Fibroblast of lung (primary cell): ENCODE measurements at regions not wholly inside any gene's neighbourhood (a gene's known extent, or its start where the extent isn't known, plus 50 kb on each side); places are given as distances from the start of the nearest gene placed in this dataset.

ENCODE experiments used
- DNase-seq, 2 donors: peaks; one replicate each; pipeline versions ENCODE4 v3.0.0 to v3.0.0-alpha.2; 2010; ENCODE audit warnings: low read depth in 2 of 2
- H2AFZ ChIP-seq: 2 replicates; pipeline ENCODE4 v1.5.1; 2012; ENCODE audit warnings: low read length, control low read depth, inconsistent platforms
- H3K27ac ChIP-seq: 2 replicates; pipeline ENCODE4 v1.5.1; 2011; ENCODE audit warnings: low read length, control low read depth; ENCODE audit not compliant: insufficient read depth
- H3K27me3 ChIP-seq: 2 replicates; pipeline ENCODE4 v1.5.1; 2011; ENCODE audit warnings: mild to moderate bottlenecking, low read length; ENCODE audit not compliant: control insufficient read depth, insufficient read depth
- H3K36me3 ChIP-seq: 2 replicates; pipeline ENCODE4 v1.5.1; 2011; ENCODE audit warnings: low read length; ENCODE audit not compliant: control insufficient read depth, insufficient read depth
- H3K4me1 ChIP-seq: 2 replicates; pipeline ENCODE4 v1.5.1; 2011; ENCODE audit warnings: low read length; ENCODE audit not compliant: control insufficient read depth, insufficient read depth; ENCODE audit errors: extremely low read depth
- H3K4me2 ChIP-seq: 2 replicates; pipeline ENCODE4 v1.5.1; 2011; ENCODE audit warnings: low read length, control low read depth; ENCODE audit not compliant: insufficient read depth; ENCODE audit errors: extremely low read depth
- H3K4me3 ChIP-seq, 4 experiments: fragments of 200-600 bp in 1 of 4; sonication (generic) in 1 of 4; replicated peaks in 1 of 4; 2 replicates each; pipeline ENCODE4 v1.5.1; 2011 to 2016; ENCODE audit warnings: low read length in 4 of 4, low read depth in 3 of 4, mild to moderate bottlenecking in 3 of 4, control low read depth in 2 of 4, inconsistent platforms in 1 of 4, mixed read lengths in 1 of 4; ENCODE audit not compliant: insufficient read depth in 1 of 4; ENCODE audit errors: control extremely low read depth in 1 of 4
- H3K79me2 ChIP-seq: 2 replicates; pipeline ENCODE4 v1.5.1; 2012; ENCODE audit warnings: mild to moderate bottlenecking, low read length, inconsistent platforms; ENCODE audit not compliant: control insufficient read depth, insufficient read depth
- H3K9ac ChIP-seq: 2 replicates; pipeline ENCODE4 v1.5.1; 2011; ENCODE audit warnings: mild to moderate bottlenecking, low read length, control low read depth; ENCODE audit not compliant: insufficient read depth
- H3K9me3 ChIP-seq: 2 replicates; pipeline ENCODE4 v1.5.1; 2012; ENCODE audit warnings: low read depth, low read length; ENCODE audit not compliant: control insufficient read depth, insufficient read depth
- H4K20me1 ChIP-seq: 2 replicates; pipeline ENCODE4 v1.5.1; 2011; ENCODE audit warnings: low read length; ENCODE audit not compliant: control insufficient read depth, insufficient read depth; ENCODE audit errors: extremely low read depth
- CTCF ChIP-seq, 2 donors: IDR thresholded peaks in 1 of 2; conservative IDR thresholded peaks in 1 of 2; 1 replicate in 1 of 2; 2 replicates in 1 of 2; pipeline ENCODE4 v1.5.1; 2011 to 2012; ENCODE audit warnings: low read length in 2 of 2, control low read depth in 1 of 2, inconsistent platforms in 1 of 2, low read depth in 1 of 2, mild to moderate bottlenecking in 1 of 2
- EZH2 ChIP-seq: IDR thresholded peaks from 2 replicates; pipeline ENCODE4 v1.5.1; 2012; ENCODE audit warnings: low read length, control low read depth, mild to moderate bottlenecking; ENCODE audit errors: missing control alignments

GRCh38 chrX:92232182-92232581, 453.0 kb downstream of the PCDH11X start:
- H3K27ac ChIP-seq, result no peak overlapping the region
- H3K4me1 ChIP-seq, result no peaks in the 10 kb centered on the region
- no peaks in the 10 kb centered on the region for H3K9me3 ChIP-seq
- peak; percentile 2 to 24 for DNase-seq
- no peaks in the 10 kb centered on the region for H3K79me2 ChIP-seq
- TF ChIP-seq EZH2, result no peak
- peak; percentile 19 to 47 for TF ChIP-seq CTCF (conservative IDR thresholded peaks at IDR 0.05 in 1 of 2, IDR thresholded peaks at IDR 0.05 in 1 of 2; ENCODE audit: low read depth in 1 of 2, low read length in 2 of 2)
- H2AFZ ChIP-seq, result no peak overlapping the region
- H3K27me3 ChIP-seq, result no peaks in the 10 kb centered on the region
- no peak overlapping the region for H3K4me2 ChIP-seq
- no peaks in the 10 kb centered on the region for H4K20me1 ChIP-seq
- H3K36me3 ChIP-seq, result no peaks in the 10 kb centered on the region
- H3K9ac ChIP-seq, result no peak overlapping the region
- H3K4me3 ChIP-seq, result no peak overlapping the region

GRCh38 chrX:92241249-92241648, 462.1 kb downstream of the PCDH11X start:
- Histone ChIP-seq H3K9ac (no peak overlapping the region), H3K9me3 (no peaks in the 10 kb centered on the region), H3K36me3 (no peaks in the 10 kb centered on the region), H3K4me1 (no peaks in the 10 kb centered on the region), H4K20me1 (no peaks in the 10 kb centered on the region), H3K79me2 (no peaks in the 10 kb centered on the region), H2AFZ (no peak overlapping the region), H3K4me3 (no peak overlapping the region), H3K4me2 (no peak overlapping the region), H3K27me3 (no peaks in the 10 kb centered on the region), H3K27ac (no peak overlapping the region)
- peak in 1 of 2 donors; percentile 0 for DNase-seq
- no peak for TF ChIP-seq EZH2
- TF ChIP-seq CTCF (conservative IDR thresholded peaks at IDR 0.05 in 1 of 2, IDR thresholded peaks at IDR 0.05 in 1 of 2; ENCODE audit: low read depth in 1 of 2, low read length in 2 of 2), result no peak

GRCh38 chrX:92247076-92247475, 467.9 kb downstream of the PCDH11X start:
- H3K9ac ChIP-seq, result no peak overlapping the region
- no peak overlapping the region for H3K4me3 ChIP-seq
- no peaks in the 10 kb centered on the region for H3K79me2 ChIP-seq
- no peak for TF ChIP-seq EZH2
- no peak for TF ChIP-seq CTCF (conservative IDR thresholded peaks at IDR 0.05 in 1 of 2, IDR thresholded peaks at IDR 0.05 in 1 of 2; ENCODE audit: low read depth in 1 of 2, low read length in 2 of 2)
- H3K9me3 ChIP-seq, result no peaks in the 10 kb centered on the region
- DNase-seq, result peak; percentile 54 to 68
- H3K4me1 ChIP-seq, result no peaks in the 10 kb centered on the region
- H3K27me3 ChIP-seq, result no peaks in the 10 kb centered on the region
- H3K27ac ChIP-seq, result no peak overlapping the region
- no peak overlapping the region for H3K4me2 ChIP-seq
- no peaks in the 10 kb centered on the region for H3K36me3 ChIP-seq
- H4K20me1 ChIP-seq, result no peaks in the 10 kb centered on the region
- no peak overlapping the region for H2AFZ ChIP-seq
